ENCODE measurements at regions not wholly inside any gene's neighbourhood (a gene's known extent, or its start where the extent isn't known, plus 50 kb on each side); places are given as distances from the start of the nearest gene placed in this dataset.
"Not testable (repeated sequence)": the region's sequence is repeated elsewhere in the genome, so short reads cannot be mapped to it uniquely, and the experiment has no call there.

- no peaks in the 10 kb centered on the region for H3K27me3 ChIP-seq (ENCODE audit: control insufficient read depth in 1 of 2, insufficient read depth in 2 of 2, low read length in 2 of 2)
- H3K36me3 ChIP-seq (ENCODE audit: control insufficient read depth in 2 of 2, insufficient read depth in 2 of 2, low read length in 1 of 2): no peaks in the 10 kb centered on the region
- H3K9me3 ChIP-seq (ENCODE audit: control insufficient read depth in 2 of 2, insufficient read depth in 1 of 2, low read depth in 1 of 2, low read length in 1 of 2): no peaks in the 10 kb centered on the region
- no peak overlapping the region for H3K27ac ChIP-seq (ENCODE audit: low read depth in 2 of 2, low read length in 1 of 2)
- WGBS, 2 donors: 42 to 47% methylated on average over 3 of the region's 3 CpGs
- H3K4me1 ChIP-seq (ENCODE audit: control insufficient read depth in 2 of 2, insufficient read depth in 2 of 2, low read length in 1 of 2): no peaks in the 10 kb centered on the region
- H3K4me3 ChIP-seq (ENCODE audit: low read depth in 1 of 2, low read length in 2 of 2): no peak overlapping the region
These were observed 66.6 kb downstream of the LACC1 start for GRCh38 chr13:43946281-43946680.

- Histone ChIP-seq H3K27me3 (ENCODE audit: control insufficient read depth in 1 of 2, insufficient read depth in 2 of 2, low read length in 2 of 2) (no peaks in the 10 kb centered on the region), H3K4me3 (ENCODE audit: low read depth in 1 of 2, low read length in 2 of 2) (no peak overlapping the region), H3K27ac (ENCODE audit: low read depth in 2 of 2, low read length in 1 of 2) (no peak overlapping the region), H3K4me1 (ENCODE audit: control insufficient read depth in 2 of 2, insufficient read depth in 2 of 2, low read length in 1 of 2) (no peaks in the 10 kb centered on the region), H3K9me3 (ENCODE audit: control insufficient read depth in 2 of 2, insufficient read depth in 1 of 2, low read depth in 1 of 2, low read length in 1 of 2) (no peaks in the 10 kb centered on the region), H3K36me3 (ENCODE audit: control insufficient read depth in 2 of 2, insufficient read depth in 2 of 2, low read length in 1 of 2) (no peaks in the 10 kb centered on the region)
- WGBS, 2 donors: 56 to 67% methylated on average over 3 of the region's 3 CpGs
These were observed 68.3 kb downstream of the LACC1 start for GRCh38 chr13:43947897-43948458.

GRCh38 chr13:43953370-43953769 lies 73.7 kb downstream of the LACC1 start:
- Histone ChIP-seq H3K27ac (ENCODE audit: low read depth in 2 of 2, low read length in 1 of 2) (peak overlapping the region in 1 of 2 donors; percentile 33), H3K27me3 (ENCODE audit: control insufficient read depth in 1 of 2, insufficient read depth in 2 of 2, low read length in 2 of 2) (no peaks in the 10 kb centered on the region), H3K36me3 (ENCODE audit: control insufficient read depth in 2 of 2, insufficient read depth in 2 of 2, low read length in 1 of 2) (no peaks in the 10 kb centered on the region), H3K4me3 (ENCODE audit: low read depth in 1 of 2, low read length in 2 of 2) (no peak overlapping the region), H3K9me3 (ENCODE audit: control insufficient read depth in 2 of 2, insufficient read depth in 1 of 2, low read depth in 1 of 2, low read length in 1 of 2) (no peaks in the 10 kb centered on the region), H3K4me1 (ENCODE audit: control insufficient read depth in 2 of 2, insufficient read depth in 2 of 2, low read length in 1 of 2) (no peaks in the 10 kb centered on the region)
- WGBS, 2 donors: 49 to 50% methylated on average over 2 of the region's 2 CpGs

GRCh38 chr13:43956975-43957374 lies 77.3 kb downstream of the LACC1 start:
- WGBS, 2 donors: 93% methylated on average over 1 of the region's 1 CpG
- H3K36me3 ChIP-seq (ENCODE audit: control insufficient read depth in 2 of 2, insufficient read depth in 2 of 2, low read length in 1 of 2); H3K27me3 ChIP-seq (ENCODE audit: control insufficient read depth in 1 of 2, insufficient read depth in 2 of 2, low read length in 2 of 2); H3K4me1 ChIP-seq (ENCODE audit: control insufficient read depth in 2 of 2, insufficient read depth in 2 of 2, low read length in 1 of 2); H3K9me3 ChIP-seq (ENCODE audit: control insufficient read depth in 2 of 2, insufficient read depth in 1 of 2, low read depth in 1 of 2, low read length in 1 of 2); H3K27ac ChIP-seq (ENCODE audit: low read depth in 2 of 2, low read length in 1 of 2); H3K4me3 ChIP-seq (ENCODE audit: low read depth in 1 of 2, low read length in 2 of 2): not testable (repeated sequence)

GRCh38 chr13:43959291-43959690 lies 79.6 kb downstream of the LACC1 start:
- no peaks in the 10 kb centered on the region for H3K9me3 ChIP-seq (ENCODE audit: control insufficient read depth in 2 of 2, insufficient read depth in 1 of 2, low read depth in 1 of 2, low read length in 1 of 2)
- H3K36me3 ChIP-seq (ENCODE audit: control insufficient read depth in 2 of 2, insufficient read depth in 2 of 2, low read length in 1 of 2): no peaks in the 10 kb centered on the region
- no peaks in the 10 kb centered on the region for H3K4me1 ChIP-seq (ENCODE audit: control insufficient read depth in 2 of 2, insufficient read depth in 2 of 2, low read length in 1 of 2)
- no peaks in the 10 kb centered on the region for H3K27me3 ChIP-seq (ENCODE audit: control insufficient read depth in 1 of 2, insufficient read depth in 2 of 2, low read length in 2 of 2)
- no peak overlapping the region for H3K27ac ChIP-seq (ENCODE audit: low read depth in 2 of 2, low read length in 1 of 2)
- no peak overlapping the region for H3K4me3 ChIP-seq (ENCODE audit: low read depth in 1 of 2, low read length in 2 of 2)
- WGBS, 2 donors: 79 to 86% methylated on average over 2 of the region's 2 CpGs

GRCh38 chr13:43961909-43962308 lies 82.2 kb downstream of the LACC1 start:
- H3K4me1 ChIP-seq (ENCODE audit: control insufficient read depth in 2 of 2, insufficient read depth in 2 of 2, low read length in 1 of 2): no peaks in the 10 kb centered on the region
- H3K27me3 ChIP-seq (ENCODE audit: control insufficient read depth in 1 of 2, insufficient read depth in 2 of 2, low read length in 2 of 2): no peaks in the 10 kb centered on the region
- no peaks in the 10 kb centered on the region for H3K9me3 ChIP-seq (ENCODE audit: control insufficient read depth in 2 of 2, insufficient read depth in 1 of 2, low read depth in 1 of 2, low read length in 1 of 2)
- H3K36me3 ChIP-seq (ENCODE audit: control insufficient read depth in 2 of 2, insufficient read depth in 2 of 2, low read length in 1 of 2): no peaks in the 10 kb centered on the region
- H3K4me3 ChIP-seq (ENCODE audit: low read depth in 1 of 2, low read length in 2 of 2): no peak overlapping the region
- no peak overlapping the region for H3K27ac ChIP-seq (ENCODE audit: low read depth in 2 of 2, low read length in 1 of 2)
- 64 to 67% methylated on average over 4 of the region's 4 CpGs for WGBS, 2 donors

- Histone ChIP-seq H3K27me3 (ENCODE audit: control insufficient read depth in 1 of 2, insufficient read depth in 2 of 2, low read length in 2 of 2) (no peaks in the 10 kb centered on the region), H3K9me3 (ENCODE audit: control insufficient read depth in 2 of 2, insufficient read depth in 1 of 2, low read depth in 1 of 2, low read length in 1 of 2) (no peaks in the 10 kb centered on the region), H3K4me3 (ENCODE audit: low read depth in 1 of 2, low read length in 2 of 2) (no peak overlapping the region), H3K27ac (ENCODE audit: low read depth in 2 of 2, low read length in 1 of 2) (no peak overlapping the region), H3K4me1 (ENCODE audit: control insufficient read depth in 2 of 2, insufficient read depth in 2 of 2, low read length in 1 of 2) (no peaks in the 10 kb centered on the region), H3K36me3 (ENCODE audit: control insufficient read depth in 2 of 2, insufficient read depth in 2 of 2, low read length in 1 of 2) (no peaks in the 10 kb centered on the region)
- WGBS, 2 donors: 90 to 95% methylated on average over 4 of the region's 4 CpGs
These were observed 84.0 kb downstream of the LACC1 start for GRCh38 chr13:43963726-43964125.

GRCh38 chr13:43964698-43965458 lies 85.2 kb downstream of the LACC1 start:
- Histone ChIP-seq H3K4me1 (ENCODE audit: control insufficient read depth in 2 of 2, insufficient read depth in 2 of 2, low read length in 1 of 2) (no peaks in the 10 kb centered on the region), H3K27me3 (ENCODE audit: control insufficient read depth in 1 of 2, insufficient read depth in 2 of 2, low read length in 2 of 2) (no peaks in the 10 kb centered on the region), H3K4me3 (ENCODE audit: low read depth in 1 of 2, low read length in 2 of 2) (no peak overlapping the region), H3K36me3 (ENCODE audit: control insufficient read depth in 2 of 2, insufficient read depth in 2 of 2, low read length in 1 of 2) (no peaks in the 10 kb centered on the region), H3K9me3 (ENCODE audit: control insufficient read depth in 2 of 2, insufficient read depth in 1 of 2, low read depth in 1 of 2, low read length in 1 of 2) (no peaks in the 10 kb centered on the region), H3K27ac (ENCODE audit: low read depth in 2 of 2, low read length in 1 of 2) (no peak overlapping the region)
- WGBS, 2 donors: 90 to 92% methylated on average over 2 of the region's 2 CpGs

- 94 to 96% methylated on average over 8 of the region's 8 CpGs for WGBS, 2 donors
- Histone ChIP-seq H3K4me1 (ENCODE audit: control insufficient read depth in 2 of 2, insufficient read depth in 2 of 2, low read length in 1 of 2) (no peaks in the 10 kb centered on the region), H3K9me3 (ENCODE audit: control insufficient read depth in 2 of 2, insufficient read depth in 1 of 2, low read depth in 1 of 2, low read length in 1 of 2) (no peaks in the 10 kb centered on the region), H3K4me3 (ENCODE audit: low read depth in 1 of 2, low read length in 2 of 2) (no peak overlapping the region), H3K27ac (ENCODE audit: low read depth in 2 of 2, low read length in 1 of 2) (no peak overlapping the region), H3K36me3 (ENCODE audit: control insufficient read depth in 2 of 2, insufficient read depth in 2 of 2, low read length in 1 of 2) (no peaks in the 10 kb centered on the region), H3K27me3 (ENCODE audit: control insufficient read depth in 1 of 2, insufficient read depth in 2 of 2, low read length in 2 of 2) (no peaks in the 10 kb centered on the region)
These were observed 85.7 kb downstream of the LACC1 start for GRCh38 chr13:43965459-43965845.

Measured in esophagus (tissue), 2 donors.